ENCODE measurements at regions not wholly inside any gene's neighbourhood (a gene's known extent, or its start where the extent isn't known, plus 50 kb on each side); places are given as distances from the start of the nearest gene placed in this dataset.

DNA sequence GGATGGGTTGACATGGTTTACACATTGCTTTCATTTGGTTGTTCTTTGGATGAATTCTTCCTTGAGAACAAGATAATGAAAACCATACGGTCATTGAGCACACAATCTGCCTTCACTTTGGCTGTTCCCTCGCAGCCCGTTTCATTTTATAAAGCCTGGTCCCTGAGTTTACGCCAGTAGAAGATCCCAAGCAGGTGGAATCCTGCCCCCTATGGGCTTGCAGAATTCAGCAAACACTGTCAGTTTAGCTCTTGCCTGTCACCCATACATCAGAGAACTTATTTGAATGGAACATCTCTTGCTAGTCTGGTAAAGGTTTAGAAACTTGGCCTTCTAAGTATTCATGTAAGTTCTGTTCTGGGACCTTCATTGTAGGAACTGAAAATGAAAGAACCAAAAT lies 666.4 kb upstream of the ZEB2 start:
- H3K27ac ChIP-seq (ENCODE audit: low read length): no peak overlapping the region
- 41% methylated on average over 3 of the region's 4 CpGs for WGBS (ENCODE audit: insufficient coverage)
- H3K9me3 ChIP-seq (replicated peaks; ENCODE audit: control insufficient read depth, low read depth, low read length): no peaks in the 10 kb centered on the region
- peak; percentile 51 for DNase-seq
- no peak overlapping the region for H3K4me3 ChIP-seq (ENCODE audit: low read length)
- H3K4me1 ChIP-seq (ENCODE audit: control insufficient read depth, insufficient read depth, low read length): no peaks in the 10 kb centered on the region
- H3K27me3 ChIP-seq (ENCODE audit: control insufficient read depth, insufficient read depth, low read length): no peaks in the 10 kb centered on the region
- H3K36me3 ChIP-seq (ENCODE audit: control insufficient read depth, insufficient read depth, low read length): no peaks in the 10 kb centered on the region

DNA sequence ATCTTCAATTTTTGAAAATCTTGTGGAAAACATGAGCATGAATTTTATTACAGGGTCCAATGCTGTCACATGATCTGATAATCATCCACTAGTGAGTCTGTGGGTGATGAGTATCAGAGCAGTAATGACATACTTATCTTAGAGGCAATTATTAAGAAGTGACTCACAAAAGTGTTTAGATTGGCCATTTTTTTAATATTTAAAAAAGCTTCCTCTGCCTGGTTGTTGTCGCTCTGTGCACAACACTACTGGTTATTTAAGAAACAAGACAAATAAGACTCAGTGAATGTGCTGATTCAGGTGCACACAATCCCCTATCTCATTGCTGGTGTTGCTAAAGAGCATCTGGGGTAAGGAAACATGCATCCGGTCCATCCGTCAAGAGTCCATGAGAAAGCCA lies 665.8 kb upstream of the ZEB2 start:
- 35% methylated on average over 2 of the region's 3 CpGs for WGBS (ENCODE audit: insufficient coverage)
- H3K27ac ChIP-seq (ENCODE audit: low read length): no peak overlapping the region
- no peak overlapping the region for H3K4me3 ChIP-seq (ENCODE audit: low read length)
- H3K36me3 ChIP-seq (ENCODE audit: control insufficient read depth, insufficient read depth, low read length): no peaks in the 10 kb centered on the region
- DNase-seq: no peak
- no peaks in the 10 kb centered on the region for H3K4me1 ChIP-seq (ENCODE audit: control insufficient read depth, insufficient read depth, low read length)
- no peaks in the 10 kb centered on the region for H3K27me3 ChIP-seq (ENCODE audit: control insufficient read depth, insufficient read depth, low read length)
- no peaks in the 10 kb centered on the region for H3K9me3 ChIP-seq (replicated peaks; ENCODE audit: control insufficient read depth, low read depth, low read length)

DNA sequence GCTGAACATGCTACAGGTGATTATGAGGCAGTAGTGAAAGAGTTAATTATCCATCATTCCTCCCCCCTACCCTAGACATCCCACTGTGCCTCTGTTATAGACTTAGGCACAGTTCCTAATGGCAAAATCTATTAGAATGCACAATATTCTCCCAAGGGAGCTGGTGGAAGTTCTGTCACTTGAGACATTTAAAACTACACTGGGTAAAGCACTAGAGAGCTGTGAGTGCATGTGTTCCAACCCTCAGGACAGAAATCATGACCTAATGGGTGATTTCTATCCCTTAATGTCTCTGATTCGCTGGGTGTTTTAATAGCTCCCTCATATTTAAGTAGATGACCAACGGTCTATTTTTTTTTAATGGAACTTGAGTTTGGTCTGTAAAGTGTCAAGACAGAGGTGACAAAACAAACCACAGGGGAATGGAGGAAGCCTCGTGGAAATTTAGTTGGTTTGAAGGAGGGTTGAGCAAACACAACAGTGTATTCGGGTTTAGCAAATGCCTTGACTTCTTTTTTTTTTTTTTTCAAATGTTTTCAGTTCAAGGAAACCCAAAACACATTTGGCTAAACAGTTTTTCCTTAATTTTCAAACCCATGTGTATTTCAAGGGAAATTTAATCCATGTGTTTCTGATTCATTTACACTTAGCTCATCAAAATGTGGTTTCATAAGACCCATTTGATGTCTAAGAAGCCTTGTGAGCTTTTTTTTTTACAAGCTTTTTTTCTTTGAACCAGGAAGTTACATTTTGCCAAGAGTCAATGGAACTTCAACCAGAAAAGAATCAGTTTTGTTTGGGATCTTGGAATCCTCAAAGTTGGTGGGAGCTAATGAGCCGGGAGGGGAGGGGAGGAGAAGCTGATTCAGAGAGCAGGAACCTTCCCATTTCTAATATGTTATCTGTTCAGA lies 665.1 kb upstream of the ZEB2 start:
- WGBS (ENCODE audit: insufficient coverage): 79% methylated on average over 3 of the region's 5 CpGs
- no peaks in the 10 kb centered on the region for H3K4me1 ChIP-seq (ENCODE audit: control insufficient read depth, insufficient read depth, low read length)
- DNase-seq: peak; percentile 22

DNA sequence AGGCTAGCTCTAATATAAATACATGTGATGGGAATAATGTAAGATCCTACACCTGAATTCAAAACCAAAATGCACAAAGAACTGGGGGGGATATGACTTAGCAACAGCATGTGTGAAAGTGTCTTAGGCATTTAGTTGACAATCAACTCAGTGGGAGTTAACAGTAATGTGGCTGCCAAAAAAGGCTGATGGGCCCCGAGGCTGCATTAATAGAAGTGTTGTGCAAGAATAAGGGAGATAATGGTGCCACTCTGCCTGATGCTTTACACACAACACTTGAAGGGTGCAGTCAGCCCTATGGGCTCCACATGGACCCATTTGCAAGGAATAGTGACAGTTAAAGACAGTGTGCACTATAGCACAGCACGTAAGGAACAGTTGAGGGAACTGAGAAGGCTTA lies 649.4 kb upstream of the ZEB2 start:
- Histone ChIP-seq H3K4me3 (ENCODE audit: low read length) (no peak overlapping the region), H3K36me3 (ENCODE audit: control insufficient read depth, insufficient read depth, low read length) (no peaks in the 10 kb centered on the region), H3K9me3 (replicated peaks; ENCODE audit: control insufficient read depth, low read depth, low read length) (no peaks in the 10 kb centered on the region), H3K27ac (ENCODE audit: low read length) (no peak overlapping the region), H3K4me1 (ENCODE audit: control insufficient read depth, insufficient read depth, low read length) (no peaks in the 10 kb centered on the region), H3K27me3 (ENCODE audit: control insufficient read depth, insufficient read depth, low read length) (no peaks in the 10 kb centered on the region)
- DNase-seq: no peak
- WGBS (ENCODE audit: insufficient coverage): 88% methylated on average over 1 of the region's 2 CpGs

More for the DNA sequence above, 665.1 kb upstream of the ZEB2 start:
- H3K36me3 ChIP-seq (ENCODE audit: control insufficient read depth, insufficient read depth, low read length): no peaks in the 10 kb centered on the region
- H3K27ac ChIP-seq (ENCODE audit: low read length): no peak overlapping the region
- H3K27me3 ChIP-seq (ENCODE audit: control insufficient read depth, insufficient read depth, low read length): no peaks in the 10 kb centered on the region
- no peaks in the 10 kb centered on the region for H3K9me3 ChIP-seq (replicated peaks; ENCODE audit: control insufficient read depth, low read depth, low read length)
- no peak overlapping the region for H3K4me3 ChIP-seq (ENCODE audit: low read length)

DNA sequence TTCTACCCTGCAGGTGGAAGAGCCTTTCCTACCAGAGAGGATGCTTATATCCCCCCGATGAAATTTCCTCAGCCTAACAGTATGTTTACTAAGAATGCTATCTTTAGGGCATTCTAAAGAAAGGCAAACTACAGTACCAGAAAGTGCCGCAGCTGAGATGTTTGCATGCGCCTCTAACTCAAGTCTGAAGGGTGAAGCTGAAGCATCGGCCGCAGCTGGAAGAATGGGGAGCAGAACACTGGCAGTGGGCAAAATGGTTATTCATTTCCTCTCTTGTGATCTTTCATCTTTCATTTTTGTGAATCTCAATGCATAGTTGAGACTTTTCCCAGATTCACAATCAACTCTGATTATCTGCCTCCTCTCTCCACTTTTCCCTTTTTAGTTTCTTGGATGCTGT lies 648.2 kb upstream of the ZEB2 start:
- no CpG with 5 or more reads among the region's 5 CpGs for WGBS (ENCODE audit: insufficient coverage)
- no peak for DNase-seq

DNA sequence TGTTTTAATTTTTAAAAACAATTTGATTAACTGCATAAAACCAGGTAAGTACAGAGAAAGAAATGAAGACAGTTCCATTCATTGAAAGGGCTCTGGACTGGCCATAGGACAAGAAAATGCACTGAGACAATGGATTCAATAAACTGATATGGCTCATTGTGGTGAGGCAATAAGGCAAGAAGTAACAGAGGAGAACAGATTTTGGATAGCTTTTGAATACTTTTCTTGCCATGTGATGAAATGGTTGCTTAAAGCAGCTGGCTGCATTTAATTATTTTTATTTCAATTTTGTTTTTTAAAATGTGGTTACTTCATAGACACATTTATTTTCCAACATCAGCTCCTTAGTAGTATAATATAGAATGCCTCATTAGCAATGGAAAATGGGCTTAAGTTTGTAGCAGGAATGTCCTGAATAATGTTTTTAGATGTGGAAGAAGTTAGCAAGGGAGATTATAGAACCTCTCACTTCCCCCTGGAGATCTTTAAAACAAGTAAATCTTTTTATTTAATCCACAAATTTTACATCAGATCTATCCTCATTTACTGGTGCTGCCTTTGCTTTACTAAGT lies 646.9 kb upstream of the ZEB2 start:
- Histone ChIP-seq H3K36me3 (ENCODE audit: control insufficient read depth, insufficient read depth, low read length) (no peaks in the 10 kb centered on the region), H3K9me3 (replicated peaks; ENCODE audit: control insufficient read depth, low read depth, low read length) (no peaks in the 10 kb centered on the region), H3K27me3 (ENCODE audit: control insufficient read depth, insufficient read depth, low read length) (no peaks in the 10 kb centered on the region), H3K4me1 (ENCODE audit: control insufficient read depth, insufficient read depth, low read length) (no peaks in the 10 kb centered on the region), H3K4me3 (ENCODE audit: low read length) (no peak overlapping the region), H3K27ac (ENCODE audit: low read length) (no peak overlapping the region)
- DNase-seq: peak; percentile 49

More for the DNA sequence above, 648.2 kb upstream of the ZEB2 start:
- Histone ChIP-seq H3K9me3 (replicated peaks; ENCODE audit: control insufficient read depth, low read depth, low read length) (no peaks in the 10 kb centered on the region), H3K4me1 (ENCODE audit: control insufficient read depth, insufficient read depth, low read length) (no peaks in the 10 kb centered on the region), H3K36me3 (ENCODE audit: control insufficient read depth, insufficient read depth, low read length) (no peaks in the 10 kb centered on the region), H3K27me3 (ENCODE audit: control insufficient read depth, insufficient read depth, low read length) (no peaks in the 10 kb centered on the region), H3K4me3 (ENCODE audit: low read length) (no peak overlapping the region), H3K27ac (ENCODE audit: low read length) (no peak overlapping the region)

DNA sequence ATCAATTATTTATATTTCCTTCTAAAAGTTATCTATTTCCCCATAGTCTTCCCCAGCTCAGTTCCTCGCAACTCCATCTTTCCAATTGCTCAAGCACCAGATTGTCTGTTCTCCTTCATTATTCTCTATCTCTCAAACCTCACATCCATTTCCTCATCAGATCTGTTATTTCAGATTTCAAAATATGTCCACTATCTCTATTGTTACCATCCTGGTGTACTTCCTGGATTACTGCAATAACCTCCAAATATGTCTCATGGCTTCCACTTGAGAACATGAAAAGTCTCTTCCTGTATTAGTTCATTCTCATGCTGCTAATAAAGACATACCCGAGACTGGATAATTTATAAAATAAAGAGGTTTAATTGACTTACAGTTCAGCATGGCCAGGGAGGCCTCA lies 641.7 kb upstream of the ZEB2 start:
- no peaks in the 10 kb centered on the region for H3K27me3 ChIP-seq (ENCODE audit: control insufficient read depth, insufficient read depth, low read length)
- DNase-seq: no peak
- H3K36me3 ChIP-seq (ENCODE audit: control insufficient read depth, insufficient read depth, low read length): no peaks in the 10 kb centered on the region
- H3K4me1 ChIP-seq (ENCODE audit: control insufficient read depth, insufficient read depth, low read length): peaks cover 14% of the 10 kb centered on the region
- no peaks in the 10 kb centered on the region for H3K9me3 ChIP-seq (replicated peaks; ENCODE audit: control insufficient read depth, low read depth, low read length)
- WGBS (ENCODE audit: insufficient coverage): 93% methylated on average over 1 of the region's 2 CpGs
- no peak overlapping the region for H3K4me3 ChIP-seq (ENCODE audit: low read length)
- no peak overlapping the region for H3K27ac ChIP-seq (ENCODE audit: low read length)

DNA sequence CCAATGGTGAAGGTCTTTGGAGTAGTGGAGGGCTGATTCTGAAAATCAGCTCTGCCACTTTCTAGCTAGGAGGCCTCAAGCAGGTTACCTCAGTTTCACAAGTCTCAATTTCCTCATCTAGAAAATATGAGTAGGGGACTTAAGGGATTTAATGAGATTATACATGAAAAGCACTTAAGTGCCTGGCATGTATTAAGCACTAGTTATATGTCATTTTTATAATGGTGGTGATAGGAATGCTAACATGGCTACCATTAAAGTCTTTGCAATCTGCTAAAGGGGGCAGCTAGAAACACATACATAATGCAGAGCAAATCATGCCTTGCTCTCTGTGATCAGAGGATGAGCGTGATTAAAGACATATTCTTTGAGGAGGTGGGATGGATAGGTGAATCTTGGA lies 640.9 kb upstream of the ZEB2 start:
- Histone ChIP-seq H3K9me3 (replicated peaks; ENCODE audit: control insufficient read depth, low read depth, low read length) (no peaks in the 10 kb centered on the region), H3K4me3 (ENCODE audit: low read length) (no peak overlapping the region), H3K27me3 (ENCODE audit: control insufficient read depth, insufficient read depth, low read length) (no peaks in the 10 kb centered on the region), H3K27ac (ENCODE audit: low read length) (no peak overlapping the region), H3K36me3 (ENCODE audit: control insufficient read depth, insufficient read depth, low read length) (no peaks in the 10 kb centered on the region), H3K4me1 (ENCODE audit: control insufficient read depth, insufficient read depth, low read length) (peaks cover 16% of the 10 kb centered on the region)
- 89% methylated on average over 1 of the region's 1 CpG for WGBS (ENCODE audit: insufficient coverage)
- DNase-seq: no peak

DNA sequence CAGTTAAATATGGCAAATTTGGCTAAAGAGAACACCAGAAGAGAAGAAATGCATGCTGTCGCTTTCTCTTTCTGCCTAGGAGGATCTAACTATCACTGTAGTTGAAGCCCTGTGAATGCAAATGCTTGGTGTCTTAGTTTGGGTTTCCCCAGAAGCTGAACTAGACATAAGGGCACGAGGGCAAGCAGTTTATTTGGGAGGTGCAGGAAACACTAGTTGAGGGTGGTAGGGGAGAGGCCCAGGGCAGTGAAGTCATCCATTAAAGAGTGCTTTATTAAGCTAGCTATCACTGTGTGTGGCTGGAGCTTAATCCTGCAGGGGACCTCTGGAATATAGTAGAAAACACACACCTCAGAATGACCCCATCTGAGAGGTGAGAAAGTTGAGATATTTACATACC lies 639.8 kb upstream of the ZEB2 start:
- Histone ChIP-seq H3K4me3 (ENCODE audit: low read length) (no peak overlapping the region), H3K27ac (ENCODE audit: low read length) (no peak overlapping the region), H3K36me3 (ENCODE audit: control insufficient read depth, insufficient read depth, low read length) (no peaks in the 10 kb centered on the region), H3K9me3 (replicated peaks; ENCODE audit: control insufficient read depth, low read depth, low read length) (no peaks in the 10 kb centered on the region), H3K27me3 (ENCODE audit: control insufficient read depth, insufficient read depth, low read length) (no peaks in the 10 kb centered on the region), H3K4me1 (ENCODE audit: control insufficient read depth, insufficient read depth, low read length) (peaks cover 16% of the 10 kb centered on the region)
- 100% methylated on average over 1 of the region's 2 CpGs for WGBS (ENCODE audit: insufficient coverage)
- DNase-seq: no peak

DNA sequence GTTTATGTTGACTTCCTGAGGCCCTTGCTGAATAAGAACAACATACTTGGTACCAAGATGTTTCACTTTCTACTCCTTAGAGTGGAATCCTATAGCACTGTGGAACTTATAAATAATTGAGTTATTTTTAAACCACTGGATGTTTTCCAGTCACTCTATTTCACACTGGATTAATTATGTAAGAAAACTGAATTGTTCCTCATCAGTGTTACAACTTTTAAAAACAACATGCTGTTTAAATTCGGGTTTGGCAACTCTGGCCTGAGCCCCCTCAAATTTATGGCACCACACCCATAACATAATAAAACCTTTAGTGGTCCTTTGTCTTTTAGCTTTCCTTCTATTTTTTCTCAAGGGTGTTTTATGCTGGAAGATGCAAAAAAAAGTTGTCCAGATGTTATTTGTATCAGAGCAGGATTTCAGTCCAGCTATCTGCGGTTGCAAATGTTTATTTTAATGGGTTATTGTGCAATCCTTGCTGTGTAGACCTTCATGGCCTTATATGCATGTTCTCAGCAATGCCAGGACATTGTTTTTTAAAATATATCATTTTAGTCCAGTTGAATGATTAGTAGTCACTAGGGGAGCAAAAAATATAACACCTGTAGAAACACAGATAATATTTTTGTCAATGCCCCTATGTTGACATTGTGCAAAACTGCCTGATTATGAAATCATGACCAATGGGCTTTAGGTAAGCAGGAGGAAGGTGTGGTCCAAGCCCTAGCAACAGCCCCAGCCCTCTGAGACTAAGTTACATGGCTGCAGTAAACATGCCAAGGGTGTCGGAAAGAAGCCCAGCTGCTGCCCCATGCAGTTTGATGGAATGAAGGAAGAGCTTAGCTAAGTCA lies 638.0 kb upstream of the ZEB2 start:
- 0% methylated on average over 1 of the region's 3 CpGs for WGBS (ENCODE audit: insufficient coverage)
- DNase-seq: peak; percentile 97
- Histone ChIP-seq H3K4me1 (ENCODE audit: control insufficient read depth, insufficient read depth, low read length) (peaks cover 16% of the 10 kb centered on the region), H3K9me3 (replicated peaks; ENCODE audit: control insufficient read depth, low read depth, low read length) (no peaks in the 10 kb centered on the region), H3K27ac (ENCODE audit: low read length) (peak overlapping the region; percentile 83), H3K27me3 (ENCODE audit: control insufficient read depth, insufficient read depth, low read length) (no peaks in the 10 kb centered on the region), H3K4me3 (ENCODE audit: low read length) (no peak overlapping the region), H3K36me3 (ENCODE audit: control insufficient read depth, insufficient read depth, low read length) (no peaks in the 10 kb centered on the region)

Data from muscle of leg (tissue), 3 donors.